LNCAP (cell line): ENCODE measurements at regions not wholly inside any gene's neighbourhood (a gene's known extent, or its start where the extent isn't known, plus 50 kb on each side); places are given as distances from the start of the nearest gene placed in this dataset.

Experiments used
- CTCF ChIP-seq: fragments of 450-650 bp; IDR thresholded peaks from 2 replicates; pipeline ENCODE4 v1.5.1; 2017; ENCODE audit warnings: mild to moderate bottlenecking

- TF ChIP-seq CTCF: no peak
Measured at GRCh38 chr17:12422651-12423050, 243.0 kb upstream of the MYOCD start.

GRCh38 chr17:12423337-12423736 lies 242.4 kb upstream of the MYOCD start:
- TF ChIP-seq CTCF: no peak

GRCh38 chr17:12429116-12429515 lies 236.6 kb upstream of the MYOCD start:
- no peak for TF ChIP-seq CTCF

- no peak for TF ChIP-seq CTCF
Measured at GRCh38 chr17:12431188-12431587, 234.5 kb upstream of the MYOCD start.

- TF ChIP-seq CTCF: no peak
Measured at GRCh38 chr17:12438212-12438611, 227.5 kb upstream of the MYOCD start.

- no peak for TF ChIP-seq CTCF
Measured at GRCh38 chr17:12438813-12439586, 226.7 kb upstream of the MYOCD start.

- no peak for TF ChIP-seq CTCF
Measured at GRCh38 chr17:12445331-12445730, 220.4 kb upstream of the MYOCD start.

- no peak for TF ChIP-seq CTCF
Measured at GRCh38 chr17:12457493-12457892, 208.2 kb upstream of the MYOCD start.
